Anterior cingulate cortex (tissue), 58 donors: ENCODE measurements at regions not wholly inside any gene's neighbourhood (a gene's known extent, or its start where the extent isn't known, plus 50 kb on each side); places are given as distances from the start of the nearest gene placed in this dataset.

Source experiments
- DNase-seq, 58 donors: peaks; one replicate each; lab custom pipeline; 2025; lab: John Stamatoyannopoulos, UW

DNA sequence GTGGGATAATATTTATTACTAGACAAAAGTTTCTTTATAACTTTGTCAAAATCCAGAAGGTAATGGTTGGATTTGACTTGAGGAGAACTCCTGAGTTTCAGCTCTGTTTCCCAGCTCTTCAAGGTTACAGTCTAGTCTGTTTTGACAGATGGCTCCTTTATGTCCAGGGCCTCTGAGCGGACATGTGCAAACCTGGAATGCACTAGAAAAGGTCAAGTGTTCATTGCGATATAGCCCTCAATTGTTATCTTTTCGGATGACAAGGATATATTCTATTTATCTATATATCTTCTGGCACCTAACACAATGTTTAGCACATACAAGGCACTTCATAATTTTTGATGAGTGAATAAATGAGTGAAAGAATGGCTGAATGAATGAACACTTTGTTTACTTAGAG is 513.2 kb upstream of the GOLIM4 start:
- DNase-seq: no peak

DNA sequence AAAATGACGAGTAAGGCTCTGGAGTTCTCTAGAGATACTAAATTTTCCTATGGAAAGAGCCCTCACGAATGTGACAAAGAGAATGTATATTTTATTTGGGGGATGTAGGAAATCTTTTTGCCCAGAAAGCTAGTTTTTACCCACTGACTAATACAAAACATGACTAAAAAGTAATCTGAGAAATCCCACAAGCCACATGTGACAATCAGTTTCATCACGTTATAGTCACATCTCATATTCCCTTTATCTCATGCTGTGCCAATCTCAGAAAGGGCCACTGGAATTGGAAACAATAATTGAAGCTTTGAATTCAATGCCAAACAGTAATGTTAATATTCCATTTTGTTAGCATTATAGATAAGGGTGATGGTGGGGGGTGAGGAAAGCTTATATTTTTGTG is 509.0 kb upstream of the GOLIM4 start:
- DNase-seq: no peak

DNA sequence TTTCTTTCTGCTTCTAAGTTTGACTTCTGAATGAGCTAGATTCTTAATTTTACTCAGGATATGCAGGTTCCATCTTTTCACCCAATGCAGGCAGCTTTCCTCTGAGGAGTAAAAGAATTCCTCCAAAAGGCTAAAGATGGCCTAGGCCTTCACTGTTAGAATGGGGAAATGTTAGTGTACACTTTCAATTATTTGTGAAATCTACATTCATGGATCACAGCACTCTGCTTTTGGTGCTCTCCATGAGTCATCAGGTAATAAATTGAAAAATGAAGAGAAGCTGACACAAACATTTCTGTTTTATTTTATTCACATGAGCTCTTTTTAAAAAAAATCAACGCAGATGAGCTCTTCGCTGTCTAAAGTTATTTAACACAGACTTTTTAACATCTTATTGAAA is 502.5 kb upstream of the GOLIM4 start:
- DNase-seq: no peak

DNA sequence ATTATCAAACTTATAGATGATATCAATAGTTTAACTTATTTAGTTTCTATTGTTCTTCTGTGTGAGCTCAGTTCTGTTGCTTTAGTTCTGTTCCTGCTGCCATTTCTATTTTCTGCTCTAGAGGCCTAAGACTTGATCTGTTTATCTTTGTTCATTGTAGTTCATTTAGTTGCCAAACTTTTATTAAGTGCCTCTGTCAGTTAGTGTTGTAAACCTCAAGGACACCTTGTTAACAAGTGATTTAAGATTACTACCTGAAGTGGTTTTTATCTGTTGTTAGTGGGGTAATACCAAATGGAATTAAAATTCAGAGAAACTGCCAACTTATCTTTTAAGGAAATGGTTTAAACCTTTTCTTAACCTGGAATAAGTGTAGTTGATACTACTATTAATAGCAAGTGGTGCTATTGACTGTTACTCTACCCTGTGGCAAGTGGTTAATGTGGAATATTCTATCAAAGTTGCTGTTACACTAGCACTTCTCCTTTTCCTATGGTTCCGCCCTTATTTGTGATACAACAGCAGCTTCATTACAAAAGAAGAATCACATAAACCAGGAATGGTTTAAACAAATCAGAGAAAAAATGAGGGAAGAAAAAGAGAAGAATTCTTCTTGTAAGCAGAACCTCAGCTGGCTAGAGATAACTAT is 500.6 kb upstream of the GOLIM4 start:
- DNase-seq: no peak

DNA sequence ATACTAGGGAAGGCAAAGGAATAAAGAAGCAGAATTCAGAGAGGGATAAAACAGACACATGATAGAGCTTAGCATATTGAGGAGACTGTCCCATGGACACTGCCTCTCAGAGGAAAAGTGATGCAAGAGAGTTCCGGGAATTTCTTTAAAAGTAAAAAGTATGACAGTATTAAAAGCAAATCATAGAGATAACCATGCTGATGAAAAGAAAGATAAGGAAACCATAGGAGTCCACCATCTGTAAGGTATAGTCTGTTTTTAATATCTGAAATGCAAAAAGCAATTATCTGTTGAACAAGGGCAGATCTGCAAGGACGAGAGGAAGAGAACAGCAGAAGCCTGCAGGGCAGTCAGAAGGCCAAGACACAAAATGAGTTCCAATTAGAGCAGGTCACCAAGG is 495.9 kb upstream of the GOLIM4 start:
- DNase-seq: peak in 1 of 58 donors; percentile 2

- no peak for DNase-seq
Observed at GRCh38 chr3:168589376-168589775, 493.7 kb upstream of the GOLIM4 start.

DNA sequence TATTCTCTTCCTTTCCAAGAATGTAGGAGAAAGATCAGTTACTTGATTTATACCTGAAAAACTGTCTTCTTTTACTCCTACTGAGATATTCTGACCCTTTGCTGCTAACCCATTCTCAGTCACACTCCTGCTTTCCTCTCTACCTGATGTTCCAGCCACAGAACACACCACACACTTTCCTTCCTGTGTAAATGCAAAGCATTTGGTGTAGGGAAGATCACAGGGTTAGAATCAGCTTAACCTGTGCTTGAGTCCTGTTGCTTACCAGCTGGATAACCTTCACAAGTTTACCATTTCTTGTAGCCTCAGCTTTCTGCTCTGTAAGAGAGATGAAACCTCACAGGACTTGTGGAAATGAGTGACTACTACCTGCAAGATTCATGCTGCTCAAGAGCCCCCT is 489.8 kb upstream of the GOLIM4 start:
- DNase-seq: no peak

DNA sequence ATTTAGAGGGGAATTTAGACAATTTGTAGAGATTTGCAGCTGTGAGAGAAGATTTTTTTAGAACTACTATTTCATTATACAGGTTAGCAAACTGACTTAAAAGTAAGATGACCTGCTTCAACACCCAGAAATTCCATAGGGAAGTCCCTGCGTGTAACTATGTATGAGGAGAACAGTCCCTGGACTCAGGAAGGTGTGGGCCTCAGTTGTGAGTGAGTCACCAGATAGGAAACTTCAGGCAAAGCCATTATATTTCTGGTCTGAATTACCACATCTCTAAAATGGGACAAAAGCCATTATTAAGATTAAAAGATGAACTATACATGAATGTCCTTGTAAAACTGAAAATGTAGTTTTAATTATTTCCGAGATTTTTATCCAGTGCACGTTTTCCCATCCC is 488.3 kb upstream of the GOLIM4 start:
- no peak for DNase-seq

DNA sequence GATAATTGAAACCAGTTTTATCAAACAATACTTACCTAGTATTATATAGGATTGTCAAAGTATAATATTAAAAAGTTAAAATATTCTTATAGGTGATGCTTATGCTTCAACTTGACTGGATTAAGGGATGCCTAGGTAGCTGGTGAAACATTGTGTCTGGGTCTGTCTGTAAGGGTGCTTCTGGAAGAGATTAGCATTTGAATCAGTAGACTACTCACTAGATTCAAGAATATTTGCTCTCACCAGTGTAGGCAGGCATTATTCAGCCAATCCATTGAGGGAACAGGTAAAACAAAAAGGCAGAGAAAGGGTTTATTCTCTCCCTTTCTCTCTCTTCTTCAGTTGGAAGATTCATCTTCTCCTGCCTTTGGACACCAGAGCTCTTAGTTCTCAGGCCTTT is 486.8 kb upstream of the GOLIM4 start:
- DNase-seq: no peak

DNA sequence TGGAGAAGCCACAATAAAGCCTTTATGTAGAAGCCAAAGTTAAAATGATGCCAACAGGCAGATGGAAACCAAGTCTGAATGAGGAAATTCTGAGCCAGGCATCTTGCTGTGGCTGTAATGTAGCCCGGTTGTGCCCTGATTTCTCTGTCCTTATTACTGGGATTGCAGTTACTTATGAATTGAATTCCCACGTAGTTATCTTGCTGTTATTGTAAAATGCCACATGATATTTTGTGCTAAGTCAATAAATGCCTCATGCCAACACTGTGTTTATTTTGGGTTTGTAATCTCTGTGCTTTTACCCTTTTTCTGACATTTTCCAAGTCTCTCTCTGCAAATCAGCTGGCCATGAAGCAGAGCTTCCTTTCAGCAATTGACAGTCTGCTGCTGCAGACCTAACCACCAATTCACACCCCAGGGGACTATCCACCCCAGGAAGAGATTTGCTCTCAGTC is 486.1 kb upstream of the GOLIM4 start:
- peak in 22 of 58 donors; percentile 1 to 76 (median 11) for DNase-seq

DNA sequence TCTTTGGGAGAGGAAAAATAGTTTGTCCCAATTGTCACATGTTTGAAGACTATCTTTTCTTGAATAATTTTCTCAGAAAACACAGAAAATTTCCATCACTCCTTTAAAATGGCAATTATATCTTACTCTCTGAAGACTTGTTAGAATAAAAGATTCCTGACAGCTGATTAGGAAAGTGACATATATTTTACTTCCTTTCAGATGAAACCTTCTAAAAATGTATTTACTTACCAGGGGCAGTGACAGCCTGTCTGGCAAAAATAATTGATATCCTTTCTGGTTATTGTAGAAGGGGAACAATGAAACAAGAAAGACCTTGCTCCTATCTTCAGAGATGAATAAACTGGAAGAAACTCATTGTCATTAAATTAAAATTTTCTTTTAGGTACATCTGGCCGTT is 483.3 kb upstream of the GOLIM4 start:
- no peak for DNase-seq

- no peak for DNase-seq
Observed at GRCh38 chr3:168575750-168576149, 480.0 kb upstream of the GOLIM4 start.

DNA sequence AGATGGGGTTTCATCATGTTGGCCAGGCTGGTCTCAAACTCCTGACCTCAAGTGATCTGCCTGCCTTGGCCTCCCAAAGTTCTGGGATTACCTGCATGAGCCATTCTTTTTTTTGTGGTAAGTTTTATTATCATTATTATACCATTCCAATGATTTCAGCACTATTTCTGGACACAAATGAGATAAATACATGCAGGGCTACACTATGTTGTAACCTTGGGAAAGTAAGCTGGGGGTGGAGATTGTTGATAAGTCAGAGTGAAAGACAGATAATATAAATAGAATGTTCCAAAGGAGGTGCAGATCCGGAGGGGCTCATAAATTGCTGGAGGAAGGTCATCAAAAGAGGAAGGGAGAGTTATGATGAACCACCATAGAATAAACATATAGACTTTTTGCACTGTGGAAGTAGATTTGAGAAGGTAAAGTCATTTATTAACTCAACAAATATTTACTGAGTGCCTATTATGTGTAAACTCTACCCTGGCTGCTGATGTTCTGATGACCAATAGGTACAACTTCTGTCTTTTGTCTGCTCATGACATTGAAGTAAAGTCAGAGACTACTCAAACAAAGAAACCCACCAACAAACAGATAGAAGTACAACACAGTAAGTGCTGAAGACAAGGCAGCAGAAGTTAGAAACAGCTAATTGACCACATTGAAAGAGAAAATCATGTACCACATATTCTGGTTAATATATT is 478.9 kb upstream of the GOLIM4 start:
- no peak for DNase-seq

GRCh38 chr3:168570404-168571155 is 474.9 kb upstream of the GOLIM4 start:
- DNase-seq: no peak

DNA sequence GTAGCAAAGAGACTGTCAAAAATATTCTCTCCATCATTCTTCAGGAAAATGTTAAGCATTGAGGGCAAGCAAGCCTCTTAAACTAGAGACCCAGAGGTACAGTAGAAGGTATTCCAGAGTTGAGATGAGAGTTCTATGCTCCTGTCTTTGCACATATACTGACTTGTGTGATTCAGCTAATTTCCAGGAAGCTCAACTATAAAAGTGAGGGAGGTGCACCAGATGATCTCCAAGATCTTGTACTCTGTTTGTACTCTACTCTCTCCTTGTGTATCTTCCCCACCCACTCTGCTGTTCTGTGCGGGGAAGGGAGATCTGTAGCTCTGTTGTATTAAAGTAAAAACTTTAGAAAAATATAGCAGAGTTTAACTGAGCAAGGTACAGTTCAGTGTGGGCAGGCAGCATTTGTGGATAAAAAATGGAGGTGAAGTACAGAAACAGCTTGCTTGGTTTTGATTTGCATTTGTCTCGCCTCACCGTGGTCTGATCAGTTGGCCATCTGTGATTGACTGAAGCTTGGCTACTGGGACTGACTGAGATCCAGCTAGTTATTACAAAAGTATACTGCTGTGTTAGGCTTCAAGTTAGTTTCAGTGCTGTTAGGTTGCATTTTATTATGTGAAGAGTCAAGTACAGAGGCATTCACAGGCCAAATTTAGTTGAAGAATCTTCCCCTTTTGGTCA is 463.1 kb upstream of the GOLIM4 start:
- DNase-seq: no peak

GRCh38 chr3:168552251-168552650 is 456.5 kb upstream of the GOLIM4 start:
- no peak for DNase-seq

DNA sequence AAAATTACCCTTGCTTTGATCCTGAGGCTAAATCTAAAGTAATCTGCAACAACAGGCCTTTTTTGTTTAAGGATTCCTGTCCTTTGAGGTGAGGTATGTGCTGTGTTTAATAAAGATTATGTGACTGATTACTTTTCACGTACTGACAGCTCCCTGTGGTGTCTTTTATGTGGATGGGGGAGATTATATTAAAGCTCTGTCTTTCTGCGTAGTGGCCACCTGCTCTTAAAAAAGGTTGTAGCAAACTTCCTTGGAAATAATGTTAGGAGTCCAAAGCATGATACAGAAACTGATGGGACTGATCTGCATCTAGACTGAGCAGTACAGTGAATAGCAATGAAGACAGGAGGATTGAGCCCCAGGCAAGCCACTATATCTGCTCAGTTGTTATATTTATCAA is 453.0 kb upstream of the GOLIM4 start:
- DNase-seq: no peak

DNA sequence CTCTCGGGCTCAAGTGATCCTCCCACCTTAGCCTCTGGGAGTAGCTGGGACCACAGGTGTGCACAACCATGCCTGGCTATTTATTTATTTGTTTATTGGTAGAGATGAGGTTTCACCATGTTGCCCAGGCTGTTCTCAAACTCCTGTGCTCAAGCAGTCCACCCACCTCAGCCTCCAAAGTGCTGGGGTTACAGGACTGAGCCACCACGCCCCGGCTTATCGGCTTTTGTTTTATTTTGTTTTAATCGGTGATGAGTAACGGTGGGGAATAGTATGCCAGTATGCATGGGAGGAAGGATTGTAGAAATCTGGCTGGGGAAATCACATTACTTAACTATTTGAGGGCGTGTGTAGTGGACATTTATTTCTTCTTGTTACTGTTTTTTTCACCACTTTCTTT is 451.0 kb upstream of the GOLIM4 start:
- no peak for DNase-seq

GRCh38 chr3:168545591-168545990 is 449.9 kb upstream of the GOLIM4 start:
- DNase-seq: peak in 7 of 58 donors; percentile 1 to 14 (median 5)

DNA sequence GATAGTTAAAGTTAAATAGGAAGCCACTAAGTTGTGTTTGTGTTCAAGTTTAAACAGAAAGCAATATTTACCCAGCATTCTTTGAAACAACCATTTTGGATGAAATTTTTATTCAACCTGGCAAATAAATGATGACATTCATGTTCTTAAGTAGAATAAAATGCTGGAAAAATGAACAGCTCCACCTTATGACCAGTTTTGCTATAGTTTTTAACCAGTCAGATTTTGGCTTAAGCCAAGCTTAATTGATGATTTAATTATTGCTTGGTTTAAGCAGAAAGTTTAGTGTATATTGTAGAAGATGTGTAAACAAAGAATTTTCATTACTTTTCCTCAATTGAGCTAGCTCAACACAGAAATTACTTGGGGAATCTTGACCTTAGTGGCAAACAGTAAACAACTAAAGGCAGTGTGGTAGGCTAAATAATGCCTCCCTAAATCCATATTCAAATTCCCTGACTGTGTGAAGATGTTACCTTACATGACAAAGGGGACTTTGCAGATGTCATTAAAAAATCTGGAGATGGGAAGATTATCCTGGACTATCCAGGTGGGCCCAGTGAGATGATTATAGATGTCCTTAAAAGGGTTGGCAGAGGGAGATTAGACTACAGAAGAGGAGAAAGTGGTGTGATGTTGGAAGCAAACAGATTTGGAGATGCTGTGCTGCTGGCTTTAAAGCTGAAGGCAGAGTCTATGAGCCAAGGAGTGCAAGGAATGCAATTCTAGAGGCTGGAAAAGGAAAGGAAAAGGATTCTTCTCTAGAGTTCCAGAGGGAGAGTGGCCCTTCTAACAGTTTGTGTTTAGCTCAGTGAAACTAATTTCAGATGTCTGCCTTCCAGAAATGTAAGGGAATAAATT is 448.6 kb upstream of the GOLIM4 start:
- no peak for DNase-seq
